IMR-90 (cell line): ENCODE measurements at regions not wholly inside any gene's neighbourhood (a gene's known extent, or its start where the extent isn't known, plus 50 kb on each side); places are given as distances from the start of the nearest gene placed in this dataset.

Source experiments
- ATAC-seq: fragments of 200-7000 bp; cut with Tn5 transposase; 2 replicates; pipeline ENCODE4 v1.9.1; 2020; ENCODE audit warnings: low read depth, mild to moderate bottlenecking, moderate library complexity
- BruUV-seq: library from RNA; stranded (reverse); fragments of 400-500 nt; replicated peaks from 2 replicates; lab custom pipeline; 2021; lab: Mats Ljungman, UMichigan
- CTCF ChIA-PET: fragments of 300-600 bp; formaldehyde crosslinking; extraction: SDS; loops from one replicate; lab custom pipeline; 2021; ENCODE audit warnings: antibody characterized with exemption; lab: Yijun Ruan, JAX
- POLR2A ChIA-PET: fragments of 300-600 bp; sonication (Branson Sonifier 250); formaldehyde crosslinking; loops from one replicate; lab custom pipeline; 2022; ENCODE audit warnings: antibody characterized with exemption; ENCODE audit not compliant: unreplicated experiment; lab: Charles Lee
- DNase-seq: peaks from one replicate; pipeline ENCODE4 v3.0.0; 2013
- H2AFZ ChIP-seq: replicated peaks from 2 replicates; pipeline ENCODE3; 2013; ENCODE audit warnings: low read length, mild to moderate bottlenecking; ENCODE audit not compliant: poor library complexity
- H2AK5ac ChIP-seq: 2 replicates; pipeline ENCODE4 v1.6.1; 2013; ENCODE audit warnings: low read depth, low read length, inconsistent platforms
- H2AK9ac ChIP-seq: replicated peaks from 2 replicates; pipeline ENCODE3; 2013; ENCODE audit warnings: mild to moderate bottlenecking, low read depth, low read length, moderate library complexity; ENCODE audit not compliant: poor library complexity
- H2BK120ac ChIP-seq: 2 replicates; pipeline ENCODE4 v1.6.1; 2013; ENCODE audit warnings: low read depth, low read length, inconsistent platforms
- H2BK15ac ChIP-seq: 3 replicates; pipeline ENCODE4 v1.6.1; 2013; ENCODE audit warnings: low read depth, low read length, inconsistent platforms
- H2BK20ac ChIP-seq: 2 replicates; pipeline ENCODE4 v1.6.1; 2013; ENCODE audit warnings: low read depth, mild to moderate bottlenecking, inconsistent platforms, low read length, moderate library complexity
- H2BK5ac ChIP-seq: 2 replicates; pipeline ENCODE4 v1.6.1; 2013; ENCODE audit warnings: mild to moderate bottlenecking, low read depth, low read length, inconsistent platforms; ENCODE audit not compliant: poor library complexity, severe bottlenecking
- H3K14ac ChIP-seq: replicated peaks from 2 replicates; pipeline ENCODE4 v1.6.1; 2013; ENCODE audit warnings: low read depth, low read length, inconsistent platforms
- H3K18ac ChIP-seq: 2 replicates; pipeline ENCODE4 v1.6.1; 2013; ENCODE audit warnings: low read depth, low read length, control low read depth
- H3K23ac ChIP-seq: 2 replicates; pipeline ENCODE4 v1.6.1; 2013; ENCODE audit warnings: low read depth, low read length, inconsistent platforms
- H3K27ac ChIP-seq: 2 replicates; pipeline ENCODE4 v1.5.1; 2013; ENCODE audit warnings: mild to moderate bottlenecking, control low read depth, low read length; ENCODE audit not compliant: insufficient read depth
- H3K27me3 ChIP-seq: 2 replicates; pipeline ENCODE4 v1.6.1; 2013; ENCODE audit warnings: low read length; ENCODE audit not compliant: control insufficient read depth, insufficient read depth
- H3K36me3 ChIP-seq: 2 replicates; pipeline ENCODE4 v1.6.1; 2013; ENCODE audit warnings: low read length, mixed read lengths; ENCODE audit not compliant: control insufficient read depth, insufficient read depth
- H3K4ac ChIP-seq: 2 replicates; pipeline ENCODE4 v1.6.1; 2013; ENCODE audit warnings: low read depth, low read length, inconsistent platforms
- H3K4me1 ChIP-seq: 2 replicates; pipeline ENCODE4 v1.6.1; 2013; ENCODE audit warnings: low read length, mixed read lengths; ENCODE audit not compliant: control insufficient read depth, insufficient read depth
- H3K4me2 ChIP-seq: 2 replicates; pipeline ENCODE4 v1.6.1; 2013; ENCODE audit warnings: low read depth, mild to moderate bottlenecking, control low read depth, low read length, moderate library complexity
- H3K4me3 ChIP-seq: 2 replicates; pipeline ENCODE4 v1.5.1; 2013; ENCODE audit warnings: low read depth, mild to moderate bottlenecking, control low read depth, low read length, moderate library complexity; ENCODE audit not compliant: insufficient read depth
- H3K56ac ChIP-seq: 2 replicates; pipeline ENCODE4 v1.6.1; 2013; ENCODE audit warnings: low read length, inconsistent platforms; ENCODE audit not compliant: insufficient read depth; ENCODE audit errors: extremely low read depth
- H3K79me1 ChIP-seq, 2 experiments: 2 replicates each; pipeline ENCODE4 v1.6.1; 2013; ENCODE audit warnings: low read length in 2 of 2, inconsistent platforms in 1 of 2, low read depth in 1 of 2
- H3K9ac ChIP-seq: 2 replicates; pipeline ENCODE4 v1.6.1; 2013; ENCODE audit warnings: low read depth, low read length, control low read depth
- H3K9me1 ChIP-seq: 2 replicates; pipeline ENCODE4 v1.6.1; 2013; ENCODE audit warnings: low read length, inconsistent platforms; ENCODE audit not compliant: insufficient read depth
- H3K9me3 ChIP-seq: 2 replicates; pipeline ENCODE4 v1.6.1; 2013; ENCODE audit warnings: low read length; ENCODE audit not compliant: control insufficient read depth, insufficient read depth
- H4K20me1 ChIP-seq: 2 replicates; pipeline ENCODE4 v1.6.1; 2013; ENCODE audit warnings: low read length, inconsistent platforms; ENCODE audit not compliant: insufficient read depth
- H4K5ac ChIP-seq: 2 replicates; pipeline ENCODE4 v1.6.1; 2013; ENCODE audit warnings: mild to moderate bottlenecking, low read depth, low read length, control low read depth
- H4K8ac ChIP-seq, 2 experiments: 2 replicates each; pipeline ENCODE4 v1.6.1; 2013; ENCODE audit warnings: low read depth in 2 of 2, low read length in 2 of 2, control low read depth in 1 of 2, inconsistent platforms in 1 of 2
- H4K91ac ChIP-seq: 2 replicates; pipeline ENCODE4 v1.6.1; 2013; ENCODE audit warnings: low read depth, low read length, inconsistent platforms; ENCODE audit not compliant: insufficient read depth
- BHLHE40 ChIP-seq: fragments of 150-350 bp; IDR thresholded peaks from 2 replicates; pipeline ENCODE4 v1.6.1; 2016; ENCODE audit warnings: mild to moderate bottlenecking, low read depth, low read length
- CEBPB ChIP-seq: IDR thresholded peaks from 2 replicates; pipeline ENCODE4 v1.6.1; 2012; ENCODE audit warnings: low read depth, low read length, improper control_type of control experiment
- CHD1 ChIP-seq: IDR thresholded peaks from 2 replicates; pipeline ENCODE4 v1.6.1; 2012; ENCODE audit warnings: low read depth, low read length, improper control_type of control experiment
- FOS ChIP-seq: fragments of 150-350 bp; IDR thresholded peaks from 2 replicates; pipeline ENCODE4 v1.6.1; 2016; ENCODE audit warnings: low read depth, low read length
- MAFK ChIP-seq: IDR thresholded peaks from 2 replicates; pipeline ENCODE4 v1.6.1; 2012; ENCODE audit warnings: low read depth, low read length, improper control_type of control experiment
- MAZ ChIP-seq: IDR thresholded peaks from 2 replicates; pipeline ENCODE4 v1.6.1; 2012; ENCODE audit warnings: low read depth, mild to moderate bottlenecking, low read length, improper control_type of control experiment, moderate library complexity, borderline replicate concordance
- MXI1 ChIP-seq: IDR thresholded peaks from 2 replicates; pipeline ENCODE4 v1.6.1; 2012; ENCODE audit warnings: low read depth, mild to moderate bottlenecking, low read length, moderate library complexity, borderline replicate concordance
- NFE2L2 ChIP-seq: fragments of 150-350 bp; IDR thresholded peaks from 2 replicates; pipeline ENCODE4 v1.6.1; 2016; ENCODE audit warnings: low read depth, mild to moderate bottlenecking, low read length
- POLR2A ChIP-seq: IDR thresholded peaks from 2 replicates; pipeline ENCODE4 v1.6.1; 2012; ENCODE audit warnings: mild to moderate bottlenecking, low read depth, low read length
- RAD21 ChIP-seq: IDR thresholded peaks from 2 replicates; pipeline ENCODE4 v1.6.1; 2012; ENCODE audit warnings: low read length, improper control_type of control experiment
- RCOR1 ChIP-seq: IDR thresholded peaks from 2 replicates; pipeline ENCODE4 v1.6.1; 2012; ENCODE audit warnings: mild to moderate bottlenecking, low read length, improper control_type of control experiment; ENCODE audit not compliant: insufficient replicate concordance
- RFX5 ChIP-seq: IDR thresholded peaks from 2 replicates; pipeline ENCODE4 v1.8.0; 2012; ENCODE audit warnings: low read depth, mild to moderate bottlenecking, low read length, moderate library complexity
- SMC3 ChIP-seq: fragments of 150-350 bp; IDR thresholded peaks from 2 replicates; pipeline ENCODE4 v1.6.1; 2016; ENCODE audit warnings: low read depth, mild to moderate bottlenecking, antibody characterized with exemption, low read length, moderate library complexity
- WGBS, 2 experiments: methylation state at CpG; one replicate each; pipeline versions ENCODE4 v1.1.5 to v1.1.7; 2013; ENCODE audit warnings: missing lambda C conversion rate in 2 of 2; ENCODE audit not compliant: insufficient read length in 1 of 2; ENCODE audit errors: extremely low coverage in 2 of 2; 5-methylcytosine and 5-hydroxymethylcytosine counted together
- dilution Hi-C: fragments of 300-500 bp; cut with HindIII; formaldehyde crosslinking; loops from one replicate; pipeline ENCODE4 v1.14.3; 2018; ENCODE audit warnings: low sequenced_read_pairs; ENCODE audit not compliant: unreplicated experiment
- in situ Hi-C: fragments of 300-500 bp; cut with MboI; formaldehyde crosslinking; loops from 3 replicates; pipeline ENCODE4 v1.14.3; 2019; ENCODE audit warnings: low sequenced_read_pairs, inconsistent platforms, mixed read lengths
- intact Hi-C: fragments of 100-400 bp; cut with micrococcal nuclease; formaldehyde crosslinking; loops from 2 replicates; pipeline ENCODE4 v1.10.0; 2022
- TF ChIP-seq, protein P1 (sequence below): fragments of 150-350 bp; IDR thresholded peaks from 2 replicates; pipeline ENCODE4 v1.6.1; 2016; ENCODE audit warnings: low read depth, mild to moderate bottlenecking, low read length, moderate library complexity, borderline replicate concordance
- TF ChIP-seq, protein P2 (sequence below): fragments of 150-350 bp; IDR thresholded peaks from 2 replicates; pipeline ENCODE4 v1.6.1; 2017; ENCODE audit warnings: mild to moderate bottlenecking, antibody characterized with exemption, low read length, low read depth
- TF ChIP-seq, protein P3 (sequence below): conservative IDR thresholded peaks from 2 replicates; pipeline ENCODE4 v1.5.1; 2012; ENCODE audit warnings: mild to moderate bottlenecking, low read depth, low read length, improper control_type of control experiment

DNA sequence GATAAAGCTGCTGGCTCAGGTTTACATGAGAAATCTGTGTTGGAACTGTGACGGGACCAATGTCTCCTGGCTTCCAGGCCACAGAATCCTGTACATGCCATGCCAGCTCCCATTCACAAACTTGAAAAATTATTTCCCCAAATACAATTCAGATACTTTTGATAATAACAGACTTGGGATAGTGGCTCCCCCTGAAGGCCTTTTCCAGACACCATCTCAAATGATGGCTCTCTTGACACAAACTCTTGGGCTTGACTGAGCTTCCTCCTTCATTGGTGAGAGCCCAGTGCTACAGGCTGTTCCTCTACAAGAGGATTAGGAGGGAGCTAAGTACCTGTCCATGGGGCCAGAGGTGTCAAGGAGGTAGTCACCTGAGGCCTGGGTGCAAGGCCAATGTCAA, 104.7 kb upstream of the PAX6 start:
- no peak overlapping the region for H3K23ac ChIP-seq
- BruUV-seq = no TSS peak
- POLR2A ChIA-PET = no interaction called here
- no peak overlapping the region for H3K4me2 ChIP-seq
- TF ChIP-seq NFE2L2 (no peak), FOS (no peak), MAZ (no peak), SMC3 (no peak), RCOR1 (no peak), BHLHE40 (no peak), CEBPB (no peak), MAFK (no peak), RAD21 (no peak), RFX5 (no peak), POLR2A (no peak), MXI1 (no peak), CHD1 (no peak)
- TF ChIP-seq, protein P1, sequence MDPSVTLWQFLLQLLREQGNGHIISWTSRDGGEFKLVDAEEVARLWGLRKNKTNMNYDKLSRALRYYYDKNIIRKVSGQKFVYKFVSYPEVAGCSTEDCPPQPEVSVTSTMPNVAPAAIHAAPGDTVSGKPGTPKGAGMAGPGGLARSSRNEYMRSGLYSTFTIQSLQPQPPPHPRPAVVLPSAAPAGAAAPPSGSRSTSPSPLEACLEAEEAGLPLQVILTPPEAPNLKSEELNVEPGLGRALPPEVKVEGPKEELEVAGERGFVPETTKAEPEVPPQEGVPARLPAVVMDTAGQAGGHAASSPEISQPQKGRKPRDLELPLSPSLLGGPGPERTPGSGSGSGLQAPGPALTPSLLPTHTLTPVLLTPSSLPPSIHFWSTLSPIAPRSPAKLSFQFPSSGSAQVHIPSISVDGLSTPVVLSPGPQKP = no peak
- TF ChIP-seq, protein P2, sequence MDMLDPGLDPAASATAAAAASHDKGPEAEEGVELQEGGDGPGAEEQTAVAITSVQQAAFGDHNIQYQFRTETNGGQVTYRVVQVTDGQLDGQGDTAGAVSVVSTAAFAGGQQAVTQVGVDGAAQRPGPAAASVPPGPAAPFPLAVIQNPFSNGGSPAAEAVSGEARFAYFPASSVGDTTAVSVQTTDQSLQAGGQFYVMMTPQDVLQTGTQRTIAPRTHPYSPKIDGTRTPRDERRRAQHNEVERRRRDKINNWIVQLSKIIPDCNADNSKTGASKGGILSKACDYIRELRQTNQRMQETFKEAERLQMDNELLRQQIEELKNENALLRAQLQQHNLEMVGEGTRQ = no peak
- TF ChIP-seq, protein P3, sequence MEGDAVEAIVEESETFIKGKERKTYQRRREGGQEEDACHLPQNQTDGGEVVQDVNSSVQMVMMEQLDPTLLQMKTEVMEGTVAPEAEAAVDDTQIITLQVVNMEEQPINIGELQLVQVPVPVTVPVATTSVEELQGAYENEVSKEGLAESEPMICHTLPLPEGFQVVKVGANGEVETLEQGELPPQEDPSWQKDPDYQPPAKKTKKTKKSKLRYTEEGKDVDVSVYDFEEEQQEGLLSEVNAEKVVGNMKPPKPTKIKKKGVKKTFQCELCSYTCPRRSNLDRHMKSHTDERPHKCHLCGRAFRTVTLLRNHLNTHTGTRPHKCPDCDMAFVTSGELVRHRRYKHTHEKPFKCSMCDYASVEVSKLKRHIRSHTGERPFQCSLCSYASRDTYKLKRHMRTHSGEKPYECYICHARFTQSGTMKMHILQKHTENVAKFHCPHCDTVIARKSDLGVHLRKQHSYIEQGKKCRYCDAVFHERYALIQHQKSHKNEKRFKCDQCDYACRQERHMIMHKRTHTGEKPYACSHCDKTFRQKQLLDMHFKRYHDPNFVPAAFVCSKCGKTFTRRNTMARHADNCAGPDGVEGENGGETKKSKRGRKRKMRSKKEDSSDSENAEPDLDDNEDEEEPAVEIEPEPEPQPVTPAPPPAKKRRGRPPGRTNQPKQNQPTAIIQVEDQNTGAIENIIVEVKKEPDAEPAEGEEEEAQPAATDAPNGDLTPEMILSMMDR = no peak
- no peaks in the 10 kb centered on the region for H3K36me3 ChIP-seq
- ATAC-seq (no peak), DNase-seq (no peak)
- H2BK5ac ChIP-seq = no peak overlapping the region
- H3K4me1 ChIP-seq = no peaks in the 10 kb centered on the region
- no peak overlapping the region for H3K18ac ChIP-seq
- WGBS, 2 experiments = no CpG with 5 or more reads among the region's 1 CpG
- H3K9me3 ChIP-seq = no peaks in the 10 kb centered on the region
- no peak overlapping the region for H3K27ac ChIP-seq
- H3K14ac ChIP-seq = no peak overlapping the region
- no peak overlapping the region for H2AK9ac ChIP-seq
- no peak overlapping the region for H2BK120ac ChIP-seq
- no peak overlapping the region for H4K5ac ChIP-seq
- no peaks in the 10 kb centered on the region; the same call in 1 of the 2 replicates for H3K27me3 ChIP-seq
- CTCF ChIA-PET = no interaction called here
- no peaks in the 10 kb centered on the region for H3K9me1 ChIP-seq
- no peak overlapping the region for H3K4ac ChIP-seq
- dilution Hi-C loops (no loop called here), in situ Hi-C loops (no loop called here), intact Hi-C loops (no loop called here)
- no peak overlapping the region for H4K8ac ChIP-seq
- no peaks in the 10 kb centered on the region for H4K20me1 ChIP-seq
- no peaks in the 10 kb centered on the region for H3K79me1 ChIP-seq
- H2BK20ac ChIP-seq = no peak overlapping the region
- H3K4me3 ChIP-seq = no peak overlapping the region
- no peak overlapping the region for H3K56ac ChIP-seq
- H2AFZ ChIP-seq = no peak overlapping the region
- H2BK15ac ChIP-seq = no peak overlapping the region
- H4K91ac ChIP-seq = no peak overlapping the region
- H2AK5ac ChIP-seq = no peak overlapping the region
- no peak overlapping the region for H3K9ac ChIP-seq
